Kidney epithelial cell (primary cell): ENCODE measurements at regions not wholly inside any gene's neighbourhood (a gene's known extent, or its start where the extent isn't known, plus 50 kb on each side); places are given as distances from the start of the nearest gene placed in this dataset.

ENCODE experiments used
- DNase-seq: peaks from one replicate; pipeline ENCODE4 v3.0.0-alpha.2; 2010; ENCODE audit warnings: low read depth
- H3K27me3 ChIP-seq: 2 replicates; pipeline ENCODE4 v1.6.0; 2011; ENCODE audit warnings: low read length; ENCODE audit not compliant: control insufficient read depth, insufficient read depth
- H3K36me3 ChIP-seq: 2 replicates; pipeline ENCODE4 v1.5.1; 2011; ENCODE audit warnings: low read length; ENCODE audit not compliant: control insufficient read depth, insufficient read depth
- H3K4me3 ChIP-seq: 2 replicates; pipeline ENCODE4 v1.5.1; 2011; ENCODE audit warnings: low read depth, mild to moderate bottlenecking, control low read depth, low read length
- CTCF ChIP-seq: IDR thresholded peaks from 2 replicates; pipeline ENCODE4 v1.5.1; 2011; ENCODE audit warnings: mild to moderate bottlenecking, moderate library complexity, low read length, control low read depth, inconsistent platforms; ENCODE audit not compliant: insufficient read depth, poor library complexity, severe bottlenecking

- Histone ChIP-seq H3K36me3 (no peaks in the 10 kb centered on the region), H3K4me3 (no peak overlapping the region), H3K27me3 (no peaks in the 10 kb centered on the region)
- TF ChIP-seq CTCF, result no peak
- DNase-seq, result peak; percentile 74
Measured at GRCh38 chr13:50357586-50358118, 342.4 kb downstream of the KCNRG start.

GRCh38 chr13:50358231-50359040, 343.2 kb downstream of the KCNRG start:
- TF ChIP-seq CTCF, result no peak
- H3K36me3 ChIP-seq, result no peaks in the 10 kb centered on the region
- H3K27me3 ChIP-seq, result no peaks in the 10 kb centered on the region
- DNase-seq, result no peak
- H3K4me3 ChIP-seq, result no peak overlapping the region

- DNase-seq, result no peak
- no peak for TF ChIP-seq CTCF
- H3K4me3 ChIP-seq, result no peak overlapping the region
- H3K36me3 ChIP-seq, result no peaks in the 10 kb centered on the region
- no peaks in the 10 kb centered on the region for H3K27me3 ChIP-seq
Measured at GRCh38 chr13:50359041-50359367, 343.8 kb downstream of the KCNRG start.

- H3K36me3 ChIP-seq, result no peaks in the 10 kb centered on the region
- no peak for TF ChIP-seq CTCF
- DNase-seq, result no peak
- no peak overlapping the region for H3K4me3 ChIP-seq
- no peaks in the 10 kb centered on the region for H3K27me3 ChIP-seq
Measured at GRCh38 chr13:50359779-50360178, 344.5 kb downstream of the KCNRG start.

GRCh38 chr13:50360637-50361036, 345.4 kb downstream of the KCNRG start:
- no peak for TF ChIP-seq CTCF
- Histone ChIP-seq H3K36me3 (no peaks in the 10 kb centered on the region), H3K4me3 (no peak overlapping the region), H3K27me3 (no peaks in the 10 kb centered on the region)
- DNase-seq, result no peak

- TF ChIP-seq CTCF, result no peak
- H3K36me3 ChIP-seq, result no peaks in the 10 kb centered on the region
- H3K27me3 ChIP-seq, result no peaks in the 10 kb centered on the region
- DNase-seq, result no peak
- no peak overlapping the region for H3K4me3 ChIP-seq
Measured at GRCh38 chr13:50361282-50361681, 346.0 kb downstream of the KCNRG start.
